Endothelial cell of umbilical vein (primary cell): ENCODE measurements at regions not wholly inside any gene's neighbourhood (a gene's known extent, or its start where the extent isn't known, plus 50 kb on each side); places are given as distances from the start of the nearest gene placed in this dataset.
"Not testable (repeated sequence)": the region's sequence is repeated elsewhere in the genome, so short reads cannot be mapped to it uniquely, and the experiment has no call there.

ENCODE experiments used
- BruUV-seq: library from RNA; stranded (reverse); fragments of 400-500 nt; replicated peaks from 2 replicates; lab custom pipeline; 2021; lab: Mats Ljungman, UMichigan
- CTCF ChIA-PET: fragments of 300-600, 350-600 bp; sonication (Branson Sonifier 250); formaldehyde crosslinking; loops from one replicate; lab custom pipeline; 2021; ENCODE audit warnings: antibody characterized with exemption, inconsistent platforms; lab: Charles Lee
- POLR2A ChIA-PET: fragments of 300-600, 350-600 bp; sonication (Branson Sonifier 250); formaldehyde crosslinking; loops from one replicate; lab custom pipeline; 2021; ENCODE audit warnings: antibody characterized with exemption, inconsistent platforms; lab: Charles Lee
- DNase-seq: peaks from one replicate; pipeline ENCODE4 v3.0.0-alpha.2; 2011; ENCODE audit warnings: low read depth, low spot score
- FAIRE-seq: peaks from 2 replicates; lab custom pipeline; 2011; peaks lifted over from hg19 to GRCh38; lab: Jason Lieb, UNC
- H2AFZ ChIP-seq: 2 replicates; pipeline ENCODE4 v1.6.0; 2012; ENCODE audit warnings: low read depth, low read length, control low read depth, inconsistent platforms
- H3K27ac ChIP-seq: 2 replicates; pipeline ENCODE4 v1.5.1; 2011; ENCODE audit warnings: low read depth, mild to moderate bottlenecking, control low read depth, low read length, moderate library complexity; ENCODE audit not compliant: insufficient read depth
- H3K27me3 ChIP-seq, 2 experiments: 2 replicates each; pipeline versions ENCODE4 v1.6.0 to v1.6.1; 2011; ENCODE audit warnings: low read length in 2 of 2, mixed read lengths in 1 of 2; ENCODE audit not compliant: control insufficient read depth in 2 of 2, insufficient read depth in 2 of 2
- H3K36me3 ChIP-seq, 2 experiments: 2 replicates in 1 of 2; 3 replicates in 1 of 2; pipeline ENCODE4 v1.5.1; 2011; ENCODE audit warnings: low read length in 2 of 2, mild to moderate bottlenecking in 1 of 2, moderate library complexity in 1 of 2; ENCODE audit not compliant: control insufficient read depth in 2 of 2, insufficient read depth in 2 of 2; ENCODE audit errors: extremely low read depth in 1 of 2
- H3K4me1 ChIP-seq: 3 replicates; pipeline ENCODE4 v1.5.1; 2011; ENCODE audit warnings: mild to moderate bottlenecking, low read length; ENCODE audit not compliant: control insufficient read depth, insufficient read depth; ENCODE audit errors: extremely low read depth
- H3K4me2 ChIP-seq: 2 replicates; pipeline ENCODE4 v1.6.1; 2011; ENCODE audit warnings: low read length, control low read depth, mixed read lengths; ENCODE audit not compliant: insufficient read depth
- H3K4me3 ChIP-seq, 3 experiments: fragments of 200-600 bp in 1 of 3; sonication (generic), shearing (Covaris generic) in 1 of 3; replicated peaks in 1 of 3; 2 replicates each; pipeline ENCODE4 v1.5.1; 2011 to 2016; ENCODE audit warnings: control low read depth in 3 of 3, low read length in 3 of 3, mild to moderate bottlenecking in 2 of 3, inconsistent platforms in 1 of 3, low read depth in 1 of 3, moderate library complexity in 1 of 3; ENCODE audit not compliant: insufficient read depth in 1 of 3
- H3K79me2 ChIP-seq: 2 replicates; pipeline ENCODE4 v1.6.0; 2012; ENCODE audit warnings: low read length, inconsistent platforms; ENCODE audit not compliant: control insufficient read depth, insufficient read depth
- H3K9ac ChIP-seq: replicated peaks from 2 replicates; pipeline ENCODE3; 2011; ENCODE audit warnings: low read length, control low read depth; ENCODE audit not compliant: insufficient read depth; ENCODE audit errors: extremely low read depth
- H3K9me1 ChIP-seq: replicated peaks from 3 replicates; pipeline ENCODE4 v1.6.0; 2011; ENCODE audit warnings: mild to moderate bottlenecking, low read length; ENCODE audit not compliant: control insufficient read depth, insufficient read depth; ENCODE audit errors: extremely low read depth
- H3K9me3 ChIP-seq: replicated peaks from 2 replicates; pipeline ENCODE4 v1.5.1; 2012; ENCODE audit warnings: low read length, inconsistent platforms; ENCODE audit not compliant: control insufficient read depth, insufficient read depth
- H4K20me1 ChIP-seq: replicated peaks from 2 replicates; pipeline ENCODE3; 2011; ENCODE audit warnings: mild to moderate bottlenecking, low read length; ENCODE audit not compliant: control insufficient read depth, insufficient read depth; ENCODE audit errors: extremely low read depth
- FOS ChIP-seq: IDR thresholded peaks from 2 replicates; pipeline ENCODE4 v1.6.1; 2011; ENCODE audit warnings: mild to moderate bottlenecking, low read length, moderate library complexity, borderline replicate concordance; ENCODE audit not compliant: insufficient read depth
- JUN ChIP-seq: IDR thresholded peaks from 2 replicates; pipeline ENCODE4 v1.6.1; 2011; ENCODE audit warnings: borderline replicate concordance, low read depth; ENCODE audit not compliant: insufficient read length, insufficient read depth
- POLR2AphosphoS5 ChIP-seq: IDR thresholded peaks from 2 replicates; pipeline ENCODE4 v1.6.1; 2012; ENCODE audit warnings: low read depth, mild to moderate bottlenecking, control low read depth, low read length, moderate library complexity; ENCODE audit not compliant: insufficient read depth
- dilution Hi-C: fragments of 300-500 bp; cut with MboI; formaldehyde crosslinking; loops from one replicate; pipeline ENCODE4 v1.15.0; 2019; ENCODE audit warnings: low sequenced_read_pairs; ENCODE audit not compliant: extremely low pct_ligation_motif_present
- intact Hi-C: fragments of 100-400 bp; cut with micrococcal nuclease; formaldehyde crosslinking; loops from one replicate; pipeline ENCODE4 v1.10.0; 2022
- TF ChIP-seq, protein P1 (sequence below), 2 donors: IDR thresholded peaks; 1 replicate in 1 of 2; 2 replicates in 1 of 2; pipeline ENCODE4 v1.5.1; 2011; ENCODE audit warnings: low read length in 2 of 2, mild to moderate bottlenecking in 2 of 2, moderate library complexity in 2 of 2, control low read depth in 1 of 2, inconsistent platforms in 1 of 2, low read depth in 1 of 2; ENCODE audit not compliant: insufficient read depth in 1 of 2; ENCODE audit errors: extremely low read depth in 1 of 2

DNA sequence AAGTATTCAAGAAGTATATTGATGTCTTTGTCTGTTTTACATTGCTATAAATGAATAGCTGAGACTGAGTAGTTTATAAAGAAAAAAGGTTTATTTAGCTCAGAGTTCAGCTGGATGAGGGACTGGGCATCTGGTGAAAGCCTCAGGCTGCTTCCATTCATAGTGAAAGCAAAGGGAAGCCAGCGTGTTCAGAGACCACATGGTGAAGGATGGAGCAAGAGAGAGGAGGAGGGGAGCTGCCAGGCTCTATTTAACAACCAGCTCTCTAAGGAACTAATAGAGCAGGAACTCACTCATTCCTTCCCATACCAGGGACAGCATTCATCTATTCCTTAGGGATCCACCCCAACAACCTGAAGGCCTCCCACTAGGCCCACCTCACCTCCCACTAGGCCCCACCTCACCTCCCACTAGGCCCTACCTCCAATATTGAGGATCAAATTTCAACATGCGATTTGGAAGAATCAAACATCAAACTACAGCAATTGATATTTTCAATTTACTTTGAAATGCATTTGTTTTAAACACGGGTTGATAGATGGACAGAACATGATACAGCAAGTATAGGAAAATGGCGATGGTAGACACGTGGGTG lies 167.5 kb upstream of the HES1 start:
- POLR2A ChIA-PET: no interaction called here
- no peak for FAIRE-seq
- no TSS peak for BruUV-seq

DNA sequence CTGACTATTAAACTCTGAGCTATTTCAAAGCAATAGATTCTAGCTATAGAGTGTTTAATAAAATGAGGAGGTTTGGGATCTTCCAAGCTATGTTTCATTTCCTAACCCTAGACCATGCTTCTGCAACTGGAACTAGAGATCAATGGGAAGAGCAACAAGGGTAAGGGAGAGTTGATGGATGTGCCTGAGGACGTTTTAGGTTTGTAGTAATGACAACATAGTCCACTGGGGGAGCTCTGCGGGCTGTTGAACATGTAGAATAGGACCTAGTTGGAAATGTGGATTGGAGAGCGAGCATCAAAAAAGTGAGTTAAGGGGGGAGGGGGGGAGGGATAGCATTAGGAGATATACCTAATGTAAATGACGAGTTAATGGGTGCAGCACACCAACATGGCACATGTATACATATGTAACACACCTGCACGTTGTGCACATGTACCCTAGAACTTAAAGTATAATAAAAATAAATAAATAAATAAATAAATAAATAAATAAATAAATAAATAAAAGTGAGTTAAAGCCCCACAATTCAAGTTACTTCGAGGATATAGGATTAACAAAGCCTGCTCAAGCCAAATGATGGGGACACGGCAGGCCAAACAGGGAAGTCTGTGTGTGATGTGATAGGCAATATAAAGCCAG lies 165.7 kb upstream of the HES1 start:
- H3K9me3 ChIP-seq, H3K4me3 ChIP-seq, dilution Hi-C loops, H2AFZ ChIP-seq, H4K20me1 ChIP-seq, H3K9ac ChIP-seq, H3K79me2 ChIP-seq, H3K36me3 ChIP-seq, BruUV-seq, H3K27me3 ChIP-seq, H3K9me1 ChIP-seq, H3K4me2 ChIP-seq: not testable (repeated sequence)
- peak; percentile 13 for TF ChIP-seq POLR2AphosphoS5
- TF ChIP-seq, protein P1, sequence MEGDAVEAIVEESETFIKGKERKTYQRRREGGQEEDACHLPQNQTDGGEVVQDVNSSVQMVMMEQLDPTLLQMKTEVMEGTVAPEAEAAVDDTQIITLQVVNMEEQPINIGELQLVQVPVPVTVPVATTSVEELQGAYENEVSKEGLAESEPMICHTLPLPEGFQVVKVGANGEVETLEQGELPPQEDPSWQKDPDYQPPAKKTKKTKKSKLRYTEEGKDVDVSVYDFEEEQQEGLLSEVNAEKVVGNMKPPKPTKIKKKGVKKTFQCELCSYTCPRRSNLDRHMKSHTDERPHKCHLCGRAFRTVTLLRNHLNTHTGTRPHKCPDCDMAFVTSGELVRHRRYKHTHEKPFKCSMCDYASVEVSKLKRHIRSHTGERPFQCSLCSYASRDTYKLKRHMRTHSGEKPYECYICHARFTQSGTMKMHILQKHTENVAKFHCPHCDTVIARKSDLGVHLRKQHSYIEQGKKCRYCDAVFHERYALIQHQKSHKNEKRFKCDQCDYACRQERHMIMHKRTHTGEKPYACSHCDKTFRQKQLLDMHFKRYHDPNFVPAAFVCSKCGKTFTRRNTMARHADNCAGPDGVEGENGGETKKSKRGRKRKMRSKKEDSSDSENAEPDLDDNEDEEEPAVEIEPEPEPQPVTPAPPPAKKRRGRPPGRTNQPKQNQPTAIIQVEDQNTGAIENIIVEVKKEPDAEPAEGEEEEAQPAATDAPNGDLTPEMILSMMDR (IDR thresholded peaks at IDR 0.05; ENCODE audit: extremely low read depth in 1 of 2, insufficient read depth in 1 of 2, low read depth in 1 of 2, low read length in 2 of 2): peak; percentile 28 to 66
- POLR2A ChIA-PET: interaction anchor here (0.6 kb wide), 1 partner anchor 55 kb away, joined by 9 read pairs; no protein-coding TSS in a partner anchor
- FAIRE-seq: peak; percentile 56
- Histone ChIP-seq H3K27ac (peak overlapping the region; percentile 9), H3K4me1 (peaks cover 20% of the 10 kb centered on the region)
- intact Hi-C loops: loop anchor here (1.0 to 2.0 kb wide), 6 partner anchors 10 to 345 kb away; partner anchors contain the start of gene HES1
- CTCF ChIA-PET: interaction anchor here (0.7 to 3.1 kb wide), 25 partner anchors 10 to 346 kb away, joined by 3 to 20 read pairs (median 4); no protein-coding TSS in a partner anchor
- DNase-seq: peak; percentile 79

More for the DNA sequence above, 167.5 kb upstream of the HES1 start:
- TF ChIP-seq FOS (no peak), JUN (no peak)
- CTCF ChIA-PET: interaction anchor here (0.8 to 3.1 kb wide), 4 partner anchors 35 to 188 kb away, joined by 4 to 17 read pairs (median 6); no protein-coding TSS in a partner anchor
- Histone ChIP-seq H2AFZ (no peak overlapping the region), H3K9me1 (no peaks in the 10 kb centered on the region), H3K9me3 (no peaks in the 10 kb centered on the region), H3K9ac (no peak overlapping the region), H4K20me1 (no peaks in the 10 kb centered on the region), H3K27me3 (peaks cover 9 to 11% of the 10 kb centered on the region in 2 experiments), H3K36me3 (no peaks in the 10 kb centered on the region), H3K4me1 (peaks cover 15% of the 10 kb centered on the region), H3K4me2 (no peak overlapping the region), H3K27ac (no peak overlapping the region), H3K79me2 (no peaks in the 10 kb centered on the region), H3K4me3 (no peak overlapping the region)
- dilution Hi-C loops (no loop called here), intact Hi-C loops (no loop called here)
- DNase-seq: no peak
